OCI-LY1 (cell line): ENCODE measurements at regions not wholly inside any gene's neighbourhood (a gene's known extent, or its start where the extent isn't known, plus 50 kb on each side); places are given as distances from the start of the nearest gene placed in this dataset.

Experiments
- CTCF ChIP-seq: fragments of 200-600 bp; sonication (generic), shearing (Covaris generic); IDR thresholded peaks from 2 replicates; pipeline ENCODE4 v1.5.1; 2017; ENCODE audit warnings: mild to moderate bottlenecking, antibody characterized with exemption, low read length, moderate library complexity, mixed read lengths
- EZH2 ChIP-seq: fragments of 200-600 bp; sonication (generic), shearing (Covaris generic); IDR thresholded peaks from 2 replicates; pipeline ENCODE4 v1.8.0; 2017; ENCODE audit warnings: borderline replicate concordance, mixed run types, mild to moderate bottlenecking, antibody characterized with exemption, low read length, moderate library complexity, mixed read lengths

- no peak for TF ChIP-seq CTCF
- no peak for TF ChIP-seq EZH2
These were observed 55.1 kb upstream of the PPP2R2D start for GRCh38 chr10:131845505-131846239.
